ENCODE measurements at regions not wholly inside any gene's neighbourhood (a gene's known extent, or its start where the extent isn't known, plus 50 kb on each side); places are given as distances from the start of the nearest gene placed in this dataset.

DNA sequence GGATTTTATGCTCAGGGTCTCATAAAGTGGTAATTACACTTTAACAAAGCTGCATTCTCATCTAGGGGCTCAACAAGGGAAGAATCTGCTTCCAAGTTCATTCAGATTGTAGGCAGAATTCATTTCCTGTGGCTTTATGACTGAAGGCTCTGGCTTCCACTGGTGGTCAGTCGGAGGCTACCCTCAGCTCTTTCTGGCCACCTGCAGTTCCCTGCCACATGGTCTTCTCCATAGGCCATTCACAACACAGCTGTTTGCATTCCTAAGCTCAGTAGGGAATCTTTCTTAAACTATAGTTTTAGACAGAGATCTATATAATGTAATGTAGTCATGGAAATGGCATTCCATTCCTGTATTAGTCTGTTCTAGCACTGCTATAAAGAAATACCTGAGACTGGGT, 973.0 kb upstream of the SLIT2 start:
- Histone ChIP-seq H3K9me3 (ENCODE audit: insufficient read depth, low read depth, low read length) (peaks cover 23% of the 10 kb centered on the region), H3K4me3 (ENCODE audit: low read length) (no peak overlapping the region), H3K27me3 (ENCODE audit: insufficient read depth, low read length) (no peaks in the 10 kb centered on the region), H3K4me1 (ENCODE audit: insufficient read depth, low read length) (no peaks in the 10 kb centered on the region), H3K27ac (ENCODE audit: low read length) (no peak overlapping the region), H3K9ac (ENCODE audit: low read depth, low read length) (no peak overlapping the region), H3K36me3 (ENCODE audit: insufficient read depth, low read depth, low read length) (no peaks in the 10 kb centered on the region)

DNA sequence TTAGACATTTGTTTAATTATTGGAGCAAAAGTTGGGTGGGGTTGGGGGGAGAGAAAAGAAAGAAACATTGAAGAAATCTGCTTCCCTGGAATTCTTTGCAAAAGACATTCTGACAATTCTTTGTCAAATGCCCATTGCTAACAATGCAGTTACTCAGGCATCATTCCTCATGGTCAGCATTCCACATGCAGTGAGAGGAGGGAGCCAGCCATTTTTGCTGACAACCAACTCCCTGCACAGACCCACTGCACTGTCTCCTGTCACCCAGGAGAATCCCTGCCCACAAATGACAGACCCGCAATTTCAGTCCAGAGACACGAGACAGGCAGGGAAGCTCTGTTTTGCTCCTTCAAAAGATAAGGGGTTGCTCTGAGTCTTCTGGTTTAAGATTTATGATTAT, 985.1 kb upstream of the SLIT2 start:
- Histone ChIP-seq H3K4me3 (ENCODE audit: low read length) (no peak overlapping the region), H3K9me3 (ENCODE audit: insufficient read depth, low read depth, low read length) (no peaks in the 10 kb centered on the region), H3K27me3 (ENCODE audit: insufficient read depth, low read length) (no peaks in the 10 kb centered on the region), H3K27ac (ENCODE audit: low read length) (no peak overlapping the region), H3K4me1 (ENCODE audit: insufficient read depth, low read length) (no peaks in the 10 kb centered on the region), H3K9ac (ENCODE audit: low read depth, low read length) (no peak overlapping the region), H3K36me3 (ENCODE audit: insufficient read depth, low read depth, low read length) (no peaks in the 10 kb centered on the region)

DNA sequence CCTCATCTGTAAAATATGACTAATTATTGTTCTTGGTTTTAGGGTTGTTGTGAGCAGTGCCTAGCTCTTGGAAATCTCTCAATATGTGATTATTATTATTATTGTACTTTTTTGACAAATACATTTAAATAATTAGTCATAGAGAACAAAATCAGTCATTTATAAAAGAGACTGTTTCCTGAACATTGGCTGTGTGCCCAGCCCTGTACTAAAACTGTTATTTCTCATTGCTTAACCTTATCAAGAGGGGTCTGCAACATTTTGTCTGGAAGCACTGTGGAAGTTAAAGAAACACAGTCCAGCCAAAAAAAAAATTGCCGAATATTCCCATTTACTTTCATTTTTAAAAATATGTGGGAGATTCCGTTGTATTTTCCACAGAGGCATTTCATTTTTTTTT, 989.2 kb upstream of the SLIT2 start:
- Histone ChIP-seq H3K27me3 (ENCODE audit: insufficient read depth, low read length) (no peaks in the 10 kb centered on the region), H3K9ac (ENCODE audit: low read depth, low read length) (no peak overlapping the region), H3K27ac (ENCODE audit: low read length) (no peak overlapping the region), H3K4me3 (ENCODE audit: low read length) (no peak overlapping the region), H3K36me3 (ENCODE audit: insufficient read depth, low read depth, low read length) (no peaks in the 10 kb centered on the region), H3K4me1 (ENCODE audit: insufficient read depth, low read length) (no peaks in the 10 kb centered on the region), H3K9me3 (ENCODE audit: insufficient read depth, low read depth, low read length) (peaks cover 2% of the 10 kb centered on the region; the same call in 1 of the 2 replicates)

DNA sequence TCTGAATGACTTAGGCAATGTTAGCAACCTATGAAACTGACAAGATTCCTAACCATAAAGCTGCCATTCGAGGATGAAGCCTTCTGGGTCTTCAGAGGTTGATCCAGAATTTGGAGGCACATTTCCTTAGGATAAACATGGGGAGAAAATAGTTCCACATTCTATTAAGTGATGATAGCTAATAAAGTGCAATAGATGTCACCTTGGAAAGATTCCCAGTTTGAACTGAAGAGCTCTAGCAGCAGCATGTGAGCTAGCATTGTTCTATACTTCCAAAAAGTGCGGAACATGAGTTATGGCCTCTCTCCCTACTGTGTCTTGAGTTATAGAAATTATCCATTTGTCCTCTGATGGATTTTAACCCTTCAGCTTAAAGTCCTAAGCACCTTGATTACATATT, 991.4 kb upstream of the SLIT2 start:
- H3K9me3 ChIP-seq (ENCODE audit: insufficient read depth, low read depth, low read length): peaks cover 20% of the 10 kb centered on the region
- no peaks in the 10 kb centered on the region for H3K36me3 ChIP-seq (ENCODE audit: insufficient read depth, low read depth, low read length)
- no peak overlapping the region for H3K9ac ChIP-seq (ENCODE audit: low read depth, low read length)
- H3K4me3 ChIP-seq (ENCODE audit: low read length): no peak overlapping the region
- H3K27me3 ChIP-seq (ENCODE audit: insufficient read depth, low read length): no peaks in the 10 kb centered on the region
- no peaks in the 10 kb centered on the region for H3K4me1 ChIP-seq (ENCODE audit: insufficient read depth, low read length)
- no peak overlapping the region for H3K27ac ChIP-seq (ENCODE audit: low read length)

DNA sequence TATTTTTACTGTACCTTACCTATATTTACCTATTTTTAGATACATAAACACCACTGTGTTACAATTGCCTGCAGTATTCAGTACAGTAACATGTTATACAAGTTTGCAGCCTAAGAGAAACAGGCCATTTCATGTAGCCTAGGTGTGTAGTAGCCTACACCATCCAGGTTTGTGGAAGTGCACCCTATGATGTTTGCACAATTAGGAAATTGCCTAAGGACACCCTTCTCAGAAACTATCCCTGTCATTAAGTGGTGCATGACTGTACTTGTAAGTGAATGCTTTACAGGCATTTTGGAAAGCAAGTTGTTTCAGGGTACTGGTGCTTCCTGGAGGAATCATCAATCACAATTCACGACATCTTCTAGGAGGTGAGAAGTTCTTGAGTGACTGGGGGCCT, 991.8 kb upstream of the SLIT2 start:
- no peak overlapping the region for H3K9ac ChIP-seq (ENCODE audit: low read depth, low read length)
- H3K27me3 ChIP-seq (ENCODE audit: insufficient read depth, low read length): no peaks in the 10 kb centered on the region
- H3K36me3 ChIP-seq (ENCODE audit: insufficient read depth, low read depth, low read length): no peaks in the 10 kb centered on the region
- peaks cover 24% of the 10 kb centered on the region for H3K9me3 ChIP-seq (ENCODE audit: insufficient read depth, low read depth, low read length)
- no peak overlapping the region for H3K4me3 ChIP-seq (ENCODE audit: low read length)
- H3K27ac ChIP-seq (ENCODE audit: low read length): no peak overlapping the region
- H3K4me1 ChIP-seq (ENCODE audit: insufficient read depth, low read length): no peaks in the 10 kb centered on the region

DNA sequence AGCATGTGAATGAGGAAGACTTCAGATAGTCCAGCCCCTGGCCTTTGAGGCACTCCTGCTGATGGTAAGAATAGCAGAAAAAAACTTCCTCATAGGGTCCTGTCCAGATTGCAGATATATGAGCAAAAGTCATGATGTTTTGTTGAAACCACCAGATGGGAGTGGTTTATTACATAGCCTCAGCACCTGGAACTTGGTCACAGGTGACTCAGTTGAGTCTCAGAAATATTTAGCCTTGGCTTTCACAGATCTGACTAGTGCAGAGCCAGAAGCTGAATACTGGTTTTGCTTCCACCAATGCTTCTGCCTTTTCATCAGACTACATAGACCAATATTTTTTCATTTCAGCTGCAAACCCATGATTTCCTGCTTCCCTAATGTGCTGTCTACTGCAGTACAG, 994.9 kb upstream of the SLIT2 start:
- Histone ChIP-seq H3K9me3 (ENCODE audit: insufficient read depth, low read depth, low read length) (peaks cover 30% of the 10 kb centered on the region), H3K4me3 (ENCODE audit: low read length) (no peak overlapping the region), H3K36me3 (ENCODE audit: insufficient read depth, low read depth, low read length) (no peaks in the 10 kb centered on the region), H3K27me3 (ENCODE audit: insufficient read depth, low read length) (no peaks in the 10 kb centered on the region), H3K27ac (ENCODE audit: low read length) (no peak overlapping the region), H3K4me1 (ENCODE audit: insufficient read depth, low read length) (no peaks in the 10 kb centered on the region), H3K9ac (ENCODE audit: low read depth, low read length) (no peak overlapping the region)

DNA sequence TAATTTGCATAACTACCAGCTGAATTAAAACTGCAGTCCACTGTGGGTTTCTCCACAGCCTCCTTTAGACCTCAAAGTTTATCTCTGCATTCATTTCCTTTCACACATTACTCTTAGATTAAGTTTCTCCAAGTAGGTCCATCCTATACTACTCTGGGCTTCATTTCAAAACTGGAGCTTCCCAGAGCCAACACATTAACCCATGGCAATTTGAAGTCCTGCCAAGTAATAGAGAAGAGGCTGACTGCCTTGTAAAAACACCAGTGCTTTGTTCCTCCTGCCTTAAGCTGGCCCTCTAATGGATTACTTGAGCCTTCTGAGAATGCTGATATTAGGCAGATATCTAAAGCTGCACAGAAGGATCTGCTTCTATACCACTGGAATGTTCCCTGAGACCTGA, 997.2 kb upstream of the SLIT2 start:
- Histone ChIP-seq H3K4me3 (ENCODE audit: low read length) (no peak overlapping the region), H3K36me3 (ENCODE audit: insufficient read depth, low read depth, low read length) (no peaks in the 10 kb centered on the region), H3K27me3 (ENCODE audit: insufficient read depth, low read length) (no peaks in the 10 kb centered on the region), H3K9ac (ENCODE audit: low read depth, low read length) (no peak overlapping the region), H3K27ac (ENCODE audit: low read length) (no peak overlapping the region), H3K9me3 (ENCODE audit: insufficient read depth, low read depth, low read length) (peaks cover 30% of the 10 kb centered on the region), H3K4me1 (ENCODE audit: insufficient read depth, low read length) (no peaks in the 10 kb centered on the region)

DNA sequence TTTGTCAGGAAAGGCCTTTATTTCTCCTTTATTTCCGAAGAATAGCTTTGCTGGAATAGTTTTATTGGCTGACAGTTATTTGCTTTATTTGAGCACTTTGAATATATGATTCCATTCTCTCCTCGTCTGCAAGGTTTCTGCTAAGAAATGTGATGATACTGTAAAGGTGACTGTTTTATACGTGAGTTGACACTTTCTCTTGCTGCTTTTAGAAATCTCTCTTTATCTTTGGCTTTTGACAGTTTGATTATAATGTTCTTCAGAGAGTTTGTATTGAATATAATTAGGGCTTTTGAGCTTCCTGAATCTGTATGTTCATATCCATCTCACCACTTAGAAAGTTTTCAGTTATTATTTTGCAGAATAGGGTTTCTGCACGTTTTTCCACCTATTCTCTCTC, 1003.7 kb upstream of the SLIT2 start:
- Histone ChIP-seq H3K4me3 (ENCODE audit: low read length) (no peak overlapping the region), H3K4me1 (ENCODE audit: insufficient read depth, low read length) (no peaks in the 10 kb centered on the region), H3K27ac (ENCODE audit: low read length) (no peak overlapping the region), H3K9ac (ENCODE audit: low read depth, low read length) (no peak overlapping the region), H3K36me3 (ENCODE audit: insufficient read depth, low read depth, low read length) (no peaks in the 10 kb centered on the region), H3K9me3 (ENCODE audit: insufficient read depth, low read depth, low read length) (no peaks in the 10 kb centered on the region; the same call in 1 of the 2 replicates), H3K27me3 (ENCODE audit: insufficient read depth, low read length) (no peaks in the 10 kb centered on the region)

DNA sequence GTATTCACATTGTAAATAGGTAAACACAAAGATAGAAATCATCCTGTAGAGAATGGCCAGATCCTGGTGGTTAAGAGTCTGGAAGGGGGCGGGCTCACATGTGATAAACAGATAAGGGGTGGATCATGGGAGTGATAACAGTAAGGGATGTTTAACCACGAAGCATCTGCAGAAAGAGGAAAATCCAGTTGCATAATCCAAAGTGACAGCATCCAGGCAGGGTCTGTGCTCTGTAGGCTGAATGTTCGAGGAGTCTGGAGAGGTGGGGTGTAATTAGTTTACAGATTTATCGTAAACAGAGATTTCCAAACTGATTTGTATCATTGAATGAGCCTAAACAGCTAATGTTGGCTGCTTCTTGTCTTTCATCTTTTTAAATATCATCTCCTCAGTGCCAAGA, 1009.8 kb upstream of the SLIT2 start:
- no peak overlapping the region for H3K27ac ChIP-seq (ENCODE audit: low read length)
- no peaks in the 10 kb centered on the region for H3K27me3 ChIP-seq (ENCODE audit: insufficient read depth, low read length)
- H3K36me3 ChIP-seq (ENCODE audit: insufficient read depth, low read depth, low read length): no peaks in the 10 kb centered on the region
- H3K9ac ChIP-seq (ENCODE audit: low read depth, low read length): no peak overlapping the region
- no peaks in the 10 kb centered on the region for H3K9me3 ChIP-seq (ENCODE audit: insufficient read depth, low read depth, low read length)
- no peaks in the 10 kb centered on the region for H3K4me1 ChIP-seq (ENCODE audit: insufficient read depth, low read length)
- H3K4me3 ChIP-seq (ENCODE audit: low read length): no peak overlapping the region

DNA sequence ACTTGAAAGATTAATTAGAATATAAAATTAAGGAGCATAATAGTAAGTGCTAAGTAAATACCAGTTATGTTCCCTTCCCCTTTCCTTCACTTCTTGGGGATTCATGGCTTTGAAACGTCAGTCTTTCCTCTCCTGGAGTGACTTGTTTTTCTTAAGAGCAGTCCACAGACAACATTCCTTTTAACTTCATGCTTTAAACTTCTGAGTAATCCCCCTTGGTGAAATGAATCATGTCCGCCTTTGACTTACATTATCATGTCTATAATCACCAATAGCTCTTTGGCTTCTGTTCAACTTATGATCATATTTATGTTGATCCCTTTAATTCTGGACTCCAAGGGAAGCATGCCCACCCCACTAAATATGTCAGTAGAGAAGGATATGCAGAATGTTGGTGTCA, 1012.1 kb upstream of the SLIT2 start:
- Histone ChIP-seq H3K27ac (ENCODE audit: low read length) (no peak overlapping the region), H3K4me1 (ENCODE audit: insufficient read depth, low read length) (no peaks in the 10 kb centered on the region), H3K9me3 (ENCODE audit: insufficient read depth, low read depth, low read length) (no peaks in the 10 kb centered on the region), H3K9ac (ENCODE audit: low read depth, low read length) (no peak overlapping the region), H3K36me3 (ENCODE audit: insufficient read depth, low read depth, low read length) (no peaks in the 10 kb centered on the region), H3K27me3 (ENCODE audit: insufficient read depth, low read length) (no peaks in the 10 kb centered on the region), H3K4me3 (ENCODE audit: low read length) (no peak overlapping the region)

DNA sequence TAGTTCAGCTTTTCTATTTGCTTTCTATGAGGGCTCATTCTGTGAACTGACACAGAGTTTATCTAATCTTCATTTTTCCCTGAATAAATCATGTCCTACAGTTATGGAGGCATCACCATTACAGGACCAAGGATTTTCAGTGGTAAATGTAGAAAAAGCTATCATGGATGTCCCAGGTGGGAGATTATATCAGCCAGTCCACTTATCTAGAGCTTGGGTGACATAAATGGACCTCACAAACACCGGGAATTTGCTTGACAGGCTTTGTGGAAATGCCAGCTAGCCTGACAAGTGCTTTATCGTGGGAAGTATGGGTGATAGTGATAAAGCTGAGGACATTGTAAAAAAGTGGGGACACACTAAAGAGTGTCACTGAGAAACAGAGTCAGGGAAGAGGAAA, 1015.2 kb upstream of the SLIT2 start:
- H3K36me3 ChIP-seq (ENCODE audit: insufficient read depth, low read depth, low read length): no peaks in the 10 kb centered on the region

DNA sequence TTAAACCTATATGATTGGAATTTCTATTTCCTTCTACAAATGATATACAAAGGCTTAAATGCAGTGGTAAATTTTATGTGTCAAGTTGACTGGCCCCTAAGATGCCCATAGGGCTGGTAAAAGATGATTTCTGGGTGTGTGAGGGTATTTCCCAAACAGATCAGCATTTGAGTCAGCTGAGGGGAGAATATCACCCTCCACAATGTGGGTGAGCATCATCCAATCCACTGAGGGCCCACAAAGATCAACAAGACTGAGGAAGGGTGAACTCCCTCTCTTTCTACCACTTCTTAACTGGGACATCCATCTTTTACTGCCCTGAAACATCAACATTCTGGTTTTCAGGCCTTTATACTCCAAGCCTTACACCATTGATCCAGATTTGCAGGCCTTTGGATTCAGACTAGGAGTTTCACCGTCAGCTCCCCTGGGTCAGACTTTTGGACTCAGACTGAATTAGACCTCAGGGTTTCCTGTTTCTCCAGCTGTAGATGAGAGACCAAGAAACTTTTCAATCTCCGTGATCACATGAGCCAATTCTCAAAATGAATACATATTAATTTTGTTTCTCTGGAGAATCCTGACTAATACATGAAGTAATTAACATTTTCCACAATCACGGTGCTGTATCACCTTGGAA, 1020.7 kb upstream of the SLIT2 start:
- H3K4me3 ChIP-seq (ENCODE audit: low read length): no peak overlapping the region
- no peaks in the 10 kb centered on the region for H3K9me3 ChIP-seq (ENCODE audit: insufficient read depth, low read depth, low read length)
- no peak overlapping the region for H3K27ac ChIP-seq (ENCODE audit: low read length)
- no peaks in the 10 kb centered on the region for H3K27me3 ChIP-seq (ENCODE audit: insufficient read depth, low read length)
- no peaks in the 10 kb centered on the region for H3K36me3 ChIP-seq (ENCODE audit: insufficient read depth, low read depth, low read length)
- H3K9ac ChIP-seq (ENCODE audit: low read depth, low read length): no peak overlapping the region
- no peaks in the 10 kb centered on the region for H3K4me1 ChIP-seq (ENCODE audit: insufficient read depth, low read length)

More for the DNA sequence above, 1015.2 kb upstream of the SLIT2 start:
- H3K4me1 ChIP-seq (ENCODE audit: insufficient read depth, low read length): no peaks in the 10 kb centered on the region
- no peaks in the 10 kb centered on the region for H3K27me3 ChIP-seq (ENCODE audit: insufficient read depth, low read length)
- H3K4me3 ChIP-seq (ENCODE audit: low read length): no peak overlapping the region
- H3K9ac ChIP-seq (ENCODE audit: low read depth, low read length): no peak overlapping the region
- no peak overlapping the region for H3K27ac ChIP-seq (ENCODE audit: low read length)
- H3K9me3 ChIP-seq (ENCODE audit: insufficient read depth, low read depth, low read length): no peaks in the 10 kb centered on the region
